ACHN (cell line): ENCODE measurements at regions not wholly inside any gene's neighbourhood (a gene's known extent, or its start where the extent isn't known, plus 50 kb on each side); places are given as distances from the start of the nearest gene placed in this dataset.

ENCODE experiments used
- DNase-seq: peaks from one replicate; pipeline ENCODE4 v3.0.0-alpha.2; 2015
- in situ Hi-C: cut with HindIII; loops from 2 replicates; pipeline ENCODE4 v1.10.0; 2017; ENCODE audit warnings: low sequenced_read_pairs, low pct_ligation_motif_present, low pct_unique_long_range_greater_than_20kb

DNA sequence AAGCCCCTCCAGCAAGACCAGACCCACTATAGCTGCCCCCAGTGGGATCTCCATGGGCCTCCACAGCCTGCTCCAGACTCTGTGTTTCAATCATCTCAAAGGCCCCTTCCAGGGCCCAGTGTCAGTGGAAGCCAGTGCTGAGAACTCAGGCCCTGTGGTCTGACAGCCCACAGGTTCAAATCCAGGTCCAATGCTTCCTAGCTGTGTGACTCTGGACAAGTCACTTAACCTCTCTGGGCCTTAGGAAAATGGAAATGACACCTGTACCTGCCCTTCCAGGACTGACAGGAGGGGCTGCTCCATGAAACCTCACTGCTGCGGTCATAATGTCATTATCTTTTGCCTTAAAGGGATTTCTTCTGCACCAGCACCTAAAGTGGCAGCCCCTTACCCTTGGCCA lies 101.9 kb downstream of the NCOR2 start:
- DNase-seq: no peak
- in situ Hi-C loops: no loop called here

DNA sequence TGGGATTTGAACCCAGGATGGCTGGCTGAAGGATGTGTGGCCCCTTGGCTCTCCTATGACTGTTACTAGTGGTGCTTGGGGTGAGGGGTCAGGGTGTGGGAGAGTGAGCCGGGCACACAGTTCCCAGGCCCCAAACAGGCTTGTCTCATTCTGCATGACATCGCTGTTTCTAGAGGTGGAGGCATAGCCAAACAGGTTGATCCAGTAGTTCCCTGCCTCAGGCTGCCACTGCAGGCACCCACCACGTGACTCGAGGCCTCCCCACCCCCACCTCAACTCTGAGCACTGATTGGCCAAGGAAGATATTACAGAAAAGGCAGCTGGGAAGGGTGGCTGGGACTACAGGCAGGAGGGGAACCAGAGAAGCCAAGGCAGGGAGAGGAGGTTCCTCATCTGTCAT lies 102.6 kb downstream of the NCOR2 start:
- in situ Hi-C loops: no loop called here
- no peak for DNase-seq

GRCh38 chr12:124464062-124464461 lies 103.3 kb downstream of the NCOR2 start:
- in situ Hi-C loops: no loop called here
- no peak for DNase-seq

- no peak for DNase-seq
- in situ Hi-C loops: no loop called here
These were observed 104.0 kb downstream of the NCOR2 start for GRCh38 chr12:124463341-124463921.

DNA sequence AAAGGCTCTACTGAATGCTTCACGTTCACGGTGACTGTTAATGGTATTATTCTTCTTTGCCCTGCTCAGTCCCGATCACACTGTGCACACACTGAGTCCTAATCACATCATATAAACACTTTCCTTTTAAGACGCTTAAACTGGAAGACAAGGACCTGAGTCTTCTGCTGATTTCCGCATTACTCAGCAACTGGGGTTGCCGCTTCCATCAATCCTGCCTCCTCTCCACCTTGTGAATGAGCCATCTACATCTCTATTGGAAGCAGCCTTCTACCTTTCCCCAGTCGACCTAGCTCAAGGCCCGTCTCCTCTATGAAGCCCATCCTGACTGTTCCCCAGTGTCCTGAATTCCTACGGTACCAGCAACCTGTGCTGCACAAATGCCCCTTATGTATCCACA lies 104.7 kb downstream of the NCOR2 start:
- in situ Hi-C loops: no loop called here
- no peak for DNase-seq

DNA sequence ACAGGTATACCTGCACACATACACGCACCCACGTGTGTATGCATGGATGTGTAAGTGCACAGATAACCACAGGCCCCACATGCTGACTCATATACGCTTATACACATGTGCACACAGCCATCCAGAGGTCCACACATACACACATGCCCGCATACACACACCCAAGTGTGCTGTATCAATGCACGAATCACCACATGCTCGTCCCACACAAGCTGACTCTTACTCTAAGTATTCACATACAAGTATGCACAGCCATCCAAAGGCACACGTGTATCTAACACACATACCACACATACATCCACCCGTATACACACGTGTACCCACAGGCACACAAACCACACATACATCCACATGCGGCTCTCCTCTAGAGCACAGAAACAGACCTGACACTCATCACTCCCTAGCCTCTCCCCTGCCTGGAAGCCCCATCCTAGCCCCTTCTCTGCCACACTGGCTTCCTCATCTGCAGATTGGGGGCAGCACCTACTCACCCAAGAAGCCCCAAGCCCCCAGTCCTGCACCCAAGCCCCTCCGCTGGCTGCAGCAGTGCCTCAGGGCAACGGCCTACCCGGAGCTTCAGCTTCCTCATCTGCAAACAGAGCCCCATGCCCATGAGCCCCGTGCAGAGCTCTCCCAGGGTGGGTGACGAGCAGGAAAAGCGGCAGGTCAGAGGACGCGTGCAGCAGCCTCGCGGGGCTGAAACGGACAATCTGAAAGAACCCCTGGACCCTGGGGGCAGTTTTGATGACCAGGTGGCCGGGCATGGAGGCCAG lies 105.4 kb downstream of the NCOR2 start:
- no peak for DNase-seq
- in situ Hi-C loops: no loop called here

- in situ Hi-C loops: no loop called here
- no peak for DNase-seq
These were observed 106.2 kb downstream of the NCOR2 start for GRCh38 chr12:124461241-124461673.

DNA sequence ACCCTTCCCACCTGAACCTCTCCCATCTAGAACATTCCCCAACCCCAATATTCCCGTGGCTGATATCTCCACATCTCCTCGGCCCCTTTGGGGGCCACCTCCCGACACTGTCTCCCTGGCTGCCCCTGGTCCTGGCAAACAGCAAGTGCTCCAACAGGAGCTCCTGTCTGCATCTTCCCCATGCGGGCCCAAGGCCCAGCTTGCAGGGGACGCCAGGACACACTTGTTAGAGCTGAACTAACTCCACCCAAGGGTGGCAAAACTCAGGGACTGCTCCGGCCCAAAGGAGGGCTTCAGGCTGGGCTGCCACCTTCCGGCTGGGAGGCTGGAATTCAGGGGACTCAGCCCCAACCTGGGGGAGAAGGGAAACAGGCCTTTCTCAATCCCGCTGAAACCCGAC lies 106.6 kb downstream of the NCOR2 start:
- in situ Hi-C loops: no loop called here
- no peak for DNase-seq

- DNase-seq: no peak
- in situ Hi-C loops: no loop called here
These were observed 107.4 kb downstream of the NCOR2 start for GRCh38 chr12:124459852-124460645.

DNA sequence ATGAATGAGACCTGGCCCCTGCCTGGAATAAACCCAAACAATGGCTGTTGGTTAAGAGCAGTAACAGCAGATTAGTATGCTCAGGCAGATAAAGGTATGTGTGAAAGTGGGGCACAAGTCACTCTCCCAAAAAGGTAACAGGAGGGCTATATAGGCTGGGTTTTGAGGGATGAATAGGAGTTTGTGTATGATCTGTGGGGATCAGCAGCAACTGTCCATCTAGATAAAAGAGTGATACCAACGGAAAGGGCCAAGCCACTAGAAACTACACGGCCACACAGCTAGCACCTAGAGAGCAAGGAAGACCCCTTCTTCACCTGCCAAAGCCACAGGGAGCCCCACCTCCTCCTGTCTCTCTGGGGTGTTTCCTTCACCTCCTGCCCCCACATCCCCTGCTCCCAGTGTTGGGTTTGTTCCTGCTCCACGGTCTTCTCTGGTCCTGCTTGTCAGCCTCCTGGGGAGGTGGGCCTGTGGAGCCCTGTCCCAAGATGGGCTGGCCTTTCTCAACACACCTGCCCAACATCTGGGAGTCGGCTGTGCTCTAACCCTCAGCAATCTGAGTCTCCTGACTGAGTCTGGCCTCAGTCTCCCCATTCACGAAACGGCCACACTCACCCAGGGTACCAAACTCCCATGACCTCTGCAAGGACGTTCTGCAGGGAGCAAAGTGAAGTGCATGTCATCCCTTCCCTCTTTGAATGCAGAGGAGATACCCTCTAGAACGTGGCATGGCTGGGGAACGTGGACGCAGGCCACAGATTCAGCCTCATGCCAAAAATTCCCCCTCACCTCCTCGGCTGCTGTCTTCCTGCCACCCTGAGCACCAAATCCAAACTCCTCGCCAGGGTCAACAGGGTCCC lies 108.2 kb downstream of the NCOR2 start:
- no peak for DNase-seq
- in situ Hi-C loops: no loop called here

DNA sequence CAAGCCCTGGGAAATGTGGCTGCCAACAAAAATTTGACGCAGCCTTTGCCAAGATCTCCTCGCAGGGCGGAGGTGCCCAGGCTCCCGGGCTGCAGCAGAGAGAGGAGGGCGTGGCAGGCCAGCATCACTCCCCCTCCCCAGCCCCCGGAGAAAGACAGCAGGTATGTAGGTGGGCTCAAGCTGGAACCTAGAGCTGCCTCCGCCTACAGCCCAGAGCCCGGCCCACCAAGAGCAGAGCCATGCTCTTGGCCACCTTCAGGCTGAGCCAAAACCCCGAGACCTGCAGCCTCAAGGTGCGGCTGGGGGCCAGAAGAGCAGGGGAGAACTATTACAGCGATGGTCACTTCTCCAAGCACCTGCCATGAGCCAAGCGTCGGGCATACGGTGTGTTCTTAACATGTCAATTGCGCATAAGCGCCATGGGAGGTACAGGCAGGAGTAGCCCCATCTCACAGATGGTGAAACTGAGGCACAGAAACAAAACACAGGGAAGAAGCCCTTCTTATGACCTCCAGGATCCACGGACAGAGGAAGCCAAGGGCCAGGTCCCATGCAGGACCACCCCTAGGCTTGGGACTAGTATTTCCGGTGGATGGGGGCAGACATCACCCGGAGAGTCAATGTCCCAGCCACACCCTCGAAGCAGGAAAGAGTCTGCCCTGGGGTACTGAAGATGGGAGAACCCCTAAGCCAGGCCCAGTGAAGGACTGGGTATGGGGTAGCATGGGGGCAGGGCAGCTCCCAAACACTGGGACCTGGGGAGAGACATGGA lies 109.0 kb downstream of the NCOR2 start:
- in situ Hi-C loops: no loop called here
- DNase-seq: no peak

- in situ Hi-C loops: no loop called here
- no peak for DNase-seq
These were observed 109.9 kb downstream of the NCOR2 start for GRCh38 chr12:124457287-124458219.

DNA sequence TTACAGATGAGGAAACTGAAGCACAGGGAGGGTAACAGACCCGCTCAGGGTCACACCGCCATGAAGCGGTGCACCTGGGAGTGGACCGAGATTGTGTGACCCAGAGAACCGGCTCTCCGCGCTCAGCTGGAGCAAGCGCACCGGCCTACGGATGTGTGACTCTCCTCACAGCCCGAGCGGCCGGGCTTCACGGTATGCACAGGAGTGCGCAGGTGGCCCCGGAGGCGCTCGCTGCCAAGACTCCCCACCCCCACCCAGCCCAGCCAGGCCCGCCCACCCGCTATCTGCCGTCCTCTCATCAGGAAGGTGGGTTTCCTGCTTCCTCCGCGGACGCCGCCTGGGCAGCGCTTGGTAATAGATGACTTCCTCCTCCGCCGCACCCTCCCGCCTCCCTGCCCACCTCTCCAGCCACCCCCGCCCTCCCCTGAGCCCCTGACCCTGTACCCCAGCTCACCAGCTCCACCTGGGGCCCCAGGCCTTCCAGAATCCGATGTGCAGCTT lies 110.7 kb downstream of the NCOR2 start:
- no peak for DNase-seq
- in situ Hi-C loops: no loop called here

- in situ Hi-C loops: no loop called here
- no peak for DNase-seq
These were observed 111.2 kb downstream of the NCOR2 start for GRCh38 chr12:124456133-124456651.

DNA sequence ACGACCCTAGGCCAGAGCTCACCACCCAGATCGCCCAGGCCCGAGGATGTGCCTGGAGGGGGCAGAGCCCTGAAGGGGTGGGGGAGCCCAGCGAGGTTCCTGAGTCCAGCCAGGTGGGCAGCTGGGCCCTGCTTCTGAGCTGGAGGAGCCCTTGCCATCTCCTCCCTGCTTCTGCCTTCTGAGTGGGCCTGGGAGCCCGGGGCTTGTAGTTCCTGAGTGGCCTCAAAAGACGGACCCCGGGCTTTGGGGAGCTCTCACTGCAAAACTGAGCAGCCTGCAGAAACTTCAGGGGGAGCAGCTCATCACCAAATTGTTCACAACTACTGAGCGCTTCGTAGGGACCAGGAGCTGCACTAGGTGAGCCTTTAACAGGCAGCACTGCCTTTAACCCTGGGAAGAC lies 112.1 kb downstream of the NCOR2 start:
- no peak for DNase-seq
- in situ Hi-C loops: no loop called here

DNA sequence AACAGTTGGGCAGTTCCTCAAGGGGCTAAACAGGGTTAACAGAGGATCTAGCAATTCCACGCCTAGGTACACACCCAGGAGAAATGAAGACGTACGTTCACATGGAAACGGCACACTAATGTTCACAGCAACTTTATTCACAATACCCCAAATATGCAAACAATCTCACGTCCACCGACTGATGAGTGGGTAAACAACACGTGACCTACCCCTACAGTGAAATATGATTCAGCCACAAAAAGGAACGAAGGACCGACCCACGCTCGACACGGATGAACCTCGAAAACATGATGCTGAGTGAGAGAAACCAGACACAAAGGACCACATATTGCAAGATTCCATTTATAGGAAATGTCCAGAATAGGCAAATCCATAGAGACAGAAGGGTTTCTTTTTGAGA lies 112.7 kb downstream of the NCOR2 start:
- in situ Hi-C loops: no loop called here
- no peak for DNase-seq

DNA sequence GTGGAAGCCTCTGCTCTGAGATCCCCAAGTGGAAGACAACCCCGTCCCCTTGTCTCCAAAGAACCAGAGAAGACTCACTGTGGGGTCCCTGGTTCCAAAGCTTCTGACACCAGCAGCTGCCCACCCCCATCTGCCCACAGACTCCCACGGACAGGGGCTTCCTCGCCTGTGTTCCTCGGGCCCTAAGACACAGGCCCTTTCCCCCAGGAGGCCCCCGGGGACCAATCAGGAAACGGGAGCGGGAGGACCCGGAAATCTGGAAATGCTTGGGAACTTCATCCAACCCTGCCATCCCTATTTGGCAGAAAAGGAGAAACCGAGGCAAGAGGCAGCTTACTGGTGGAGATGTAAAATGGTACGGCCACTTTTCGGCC lies 113.1 kb downstream of the NCOR2 start:
- no peak for DNase-seq
- in situ Hi-C loops: no loop called here
